AML-193 (cell line): ENCODE measurements at regions not wholly inside any gene's neighbourhood (a gene's known extent, or its start where the extent isn't known, plus 50 kb on each side); places are given as distances from the start of the nearest gene placed in this dataset.
"Not testable (repeated sequence)": the region's sequence is repeated elsewhere in the genome, so short reads cannot be mapped to it uniquely, and the experiment has no call there.

ENCODE experiments used
- DNase-seq, 2 experiments: peaks; one replicate each; lab custom pipeline; 2025; lab: John Stamatoyannopoulos, UW

GRCh38 chr15:88995449-88995848 is 82.3 kb upstream of the MFGE8 start:
- DNase-seq = no peak

DNA sequence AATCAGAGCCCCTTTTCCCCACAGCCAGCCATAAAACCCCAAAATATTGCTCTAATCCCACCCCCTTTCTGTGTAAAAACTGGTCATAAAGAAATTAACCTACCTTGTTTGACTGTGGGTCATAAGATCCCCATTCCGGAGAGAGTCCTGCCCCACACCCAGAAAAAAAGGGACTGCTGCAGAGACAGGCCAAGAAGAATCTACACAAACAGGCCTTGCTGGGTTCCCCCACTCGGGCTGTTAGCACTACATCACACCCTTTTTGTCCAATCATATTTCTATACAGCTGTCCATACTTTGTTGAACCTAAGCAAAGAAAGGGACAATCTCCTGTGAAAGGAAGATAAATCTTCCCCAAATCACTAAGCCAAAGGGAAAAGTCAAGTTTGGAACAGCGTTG is 84.4 kb upstream of the MFGE8 start:
- no peak for DNase-seq

GRCh38 chr15:88998980-88999713 is 86.0 kb upstream of the MFGE8 start:
- no peak for DNase-seq

DNA sequence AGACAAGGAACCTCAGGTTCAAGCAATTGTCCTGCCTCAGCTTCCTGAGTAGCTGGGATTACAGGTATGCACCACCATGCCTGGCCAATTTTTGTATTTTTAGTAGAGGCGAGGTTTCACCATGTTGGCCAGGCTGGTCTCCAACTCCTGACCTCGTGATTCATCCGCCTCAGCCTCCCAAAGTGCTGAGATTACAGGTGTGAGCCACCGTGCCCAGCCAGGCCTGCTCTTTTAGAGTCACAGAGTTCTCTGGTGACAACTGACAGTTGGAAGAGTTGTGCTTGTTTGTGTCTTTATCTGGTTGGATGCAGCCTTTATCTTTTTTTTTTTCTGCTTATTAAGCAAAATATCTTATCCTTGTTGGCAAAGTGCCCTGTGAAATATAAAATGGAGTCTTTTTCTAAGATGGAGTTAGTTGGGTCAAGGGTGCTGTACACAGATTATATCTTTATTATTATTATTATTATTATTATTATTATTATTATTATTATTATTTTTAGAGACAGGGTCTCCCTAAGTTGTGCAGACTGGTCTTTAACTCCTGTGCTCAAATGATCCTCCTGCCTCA is 86.5 kb upstream of the ABHD2 start:
- not testable (repeated sequence) for DNase-seq

DNA sequence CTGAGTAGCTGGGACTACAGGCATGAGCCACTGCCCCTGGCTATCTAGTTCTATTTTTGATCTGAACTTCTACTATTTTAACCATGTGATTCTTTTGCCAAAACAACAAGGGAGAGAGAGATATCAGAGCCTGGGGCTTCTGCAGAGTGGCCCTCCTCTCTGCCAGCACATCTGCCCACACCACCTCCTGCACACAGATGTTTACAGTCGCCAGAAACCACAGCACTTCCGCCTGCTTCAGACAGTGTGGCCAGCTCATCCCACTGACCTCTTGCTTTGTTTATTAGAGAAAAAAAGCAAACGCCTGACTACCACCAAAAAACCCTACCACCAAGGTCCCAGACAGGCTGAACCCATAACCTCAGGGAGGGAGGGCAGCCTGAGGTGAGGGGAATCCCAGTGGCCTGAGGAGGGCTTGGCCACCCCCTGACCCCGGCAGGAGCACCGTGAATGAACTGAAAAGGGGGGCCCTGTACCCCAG is 85.9 kb upstream of the ABHD2 start:
- no peak for DNase-seq

- DNase-seq = no peak
Measured at GRCh38 chr15:89002830-89003229, 85.4 kb upstream of the ABHD2 start.

GRCh38 chr15:89003865-89004725 is 84.2 kb upstream of the ABHD2 start:
- no peak for DNase-seq

DNA sequence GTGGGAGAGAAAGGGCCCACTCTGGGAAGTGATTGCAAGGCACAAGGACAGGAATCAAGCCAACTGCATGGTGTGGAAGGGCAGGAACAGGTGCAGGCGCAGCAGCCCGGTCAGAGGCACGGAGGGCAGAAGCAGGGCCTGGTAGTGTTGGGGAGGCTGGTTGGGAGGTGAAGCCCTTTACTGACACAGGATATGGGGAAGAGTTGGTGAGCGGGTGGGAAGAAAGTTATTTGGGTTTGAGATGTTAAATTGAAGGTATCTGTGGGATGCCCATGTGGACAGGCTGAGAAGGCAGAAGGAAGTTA is 83.6 kb upstream of the ABHD2 start:
- no peak for DNase-seq

- DNase-seq = not testable (repeated sequence)
Measured at GRCh38 chr15:89007527-89007926, 80.7 kb upstream of the ABHD2 start.

- DNase-seq = no peak
Measured at GRCh38 chr15:89007989-89008388, 80.3 kb upstream of the ABHD2 start.

GRCh38 chr15:89009080-89009479 is 79.2 kb upstream of the ABHD2 start:
- DNase-seq = no peak

DNA sequence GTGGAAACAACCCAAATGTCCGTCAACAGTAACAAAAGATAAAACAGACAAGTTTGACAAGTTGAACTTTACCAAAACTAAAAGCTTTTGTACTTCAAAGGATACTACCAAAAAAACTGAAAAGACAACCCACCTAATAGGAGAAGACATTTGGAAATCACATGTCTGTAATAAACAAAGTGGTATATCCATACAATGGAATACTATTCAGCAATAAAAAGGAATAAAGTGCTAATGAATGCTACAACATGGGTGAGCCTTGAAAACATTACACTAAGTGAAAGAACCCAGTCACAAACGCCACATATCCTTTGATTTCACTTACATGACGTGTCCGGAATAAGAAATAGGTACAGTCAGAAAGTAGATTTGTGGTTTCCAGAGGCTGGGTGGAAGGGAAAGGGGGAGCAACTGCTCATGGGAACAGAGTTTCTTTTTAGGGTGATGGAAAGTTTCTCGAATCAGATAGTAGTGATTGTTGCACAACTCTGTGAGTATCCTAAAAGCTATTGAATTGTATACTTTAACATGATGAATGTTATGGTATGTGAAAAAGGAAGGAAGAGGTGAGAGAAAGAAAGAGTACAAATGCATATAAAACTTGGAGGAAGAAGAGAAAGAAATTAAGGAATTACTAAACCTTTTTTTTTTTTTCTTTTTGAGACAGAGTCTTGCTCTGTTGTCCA is 72.7 kb upstream of the ABHD2 start:
- no peak for DNase-seq

GRCh38 chr15:89016549-89017041 is 71.7 kb upstream of the ABHD2 start:
- DNase-seq = no peak

- DNase-seq = peak; percentile 45 to 56
Measured at GRCh38 chr15:89017370-89018066, 70.7 kb upstream of the ABHD2 start.

- DNase-seq = no peak
Measured at GRCh38 chr15:89018207-89018606, 70.0 kb upstream of the ABHD2 start.

- no peak for DNase-seq
Measured at GRCh38 chr15:89019436-89019835, 68.8 kb upstream of the ABHD2 start.

DNA sequence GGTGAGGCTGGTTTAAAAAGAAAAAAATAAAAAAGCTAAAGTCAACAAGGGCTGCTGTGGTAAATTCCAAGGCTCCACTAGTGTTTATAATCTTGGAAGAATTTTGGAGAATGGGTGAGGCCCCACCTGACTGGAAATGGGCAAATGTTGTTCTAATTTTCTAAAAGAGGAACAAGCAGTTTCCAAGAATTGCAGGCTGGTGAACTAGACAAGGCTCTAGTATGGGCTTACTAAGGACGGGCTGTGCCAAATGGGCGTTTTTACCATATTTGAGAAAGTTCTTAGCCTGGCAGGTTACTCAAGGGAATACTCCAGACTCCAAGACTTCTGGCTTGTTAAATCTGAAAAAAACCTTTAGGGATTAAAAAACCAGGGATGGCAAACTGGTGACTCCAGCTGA is 67.0 kb upstream of the ABHD2 start:
- DNase-seq = peak; percentile 17 to 30

- not testable (repeated sequence) for DNase-seq
Measured at GRCh38 chr15:89021886-89022285, 66.4 kb upstream of the ABHD2 start.

GRCh38 chr15:89023311-89023961 is 64.8 kb upstream of the ABHD2 start:
- no peak for DNase-seq

DNA sequence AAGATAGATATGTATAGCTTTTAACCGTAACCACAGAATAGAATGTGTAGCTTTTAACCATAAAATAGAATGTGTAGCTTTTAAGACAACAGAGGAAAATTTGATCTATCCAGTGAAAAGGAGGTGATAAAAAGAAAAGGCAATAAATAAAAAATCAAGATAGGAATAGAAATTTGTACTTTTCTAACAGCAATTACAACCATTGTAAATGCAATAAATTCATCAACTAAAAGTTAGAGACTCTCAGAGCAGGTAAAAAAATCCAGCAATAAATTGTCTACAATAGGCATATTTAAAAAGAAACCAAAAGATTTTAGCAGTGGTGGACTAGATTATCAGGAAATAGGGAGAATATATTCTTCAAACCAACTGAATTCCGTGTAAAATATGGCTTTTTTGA is 63.8 kb upstream of the ABHD2 start:
- no peak for DNase-seq

DNA sequence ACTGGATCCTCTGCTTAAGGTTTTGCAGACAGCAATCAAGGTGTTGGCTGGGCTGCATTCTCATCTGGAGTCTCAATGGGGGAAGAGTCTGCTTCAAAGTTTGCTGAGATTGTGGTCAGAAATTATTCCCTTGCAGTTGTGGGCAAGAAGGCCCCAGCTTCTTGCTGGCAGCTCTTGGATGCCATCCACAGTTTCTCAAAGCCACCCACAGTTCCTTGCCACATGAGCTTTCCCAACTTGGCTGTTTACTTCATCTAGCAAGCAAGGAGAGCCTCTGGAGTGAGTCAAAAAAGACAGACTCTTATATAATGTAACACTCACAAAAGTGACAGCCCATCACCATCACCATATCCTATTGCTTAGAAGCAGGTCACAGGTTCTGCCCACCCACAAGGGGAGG is 62.1 kb upstream of the ABHD2 start:
- DNase-seq = no peak
